ENCODE measurements at regions not wholly inside any gene's neighbourhood (a gene's known extent, or its start where the extent isn't known, plus 50 kb on each side); places are given as distances from the start of the nearest gene placed in this dataset.

GRCh38 chr2:52956766-52957165 is 810.8 kb upstream of the CHAC2 start:
- Histone ChIP-seq H3K9me2 (replicated peaks; ENCODE audit: insufficient read depth, low read length) (no peaks in the 10 kb centered on the region), H3K36me3 (ENCODE audit: insufficient read depth, low read length) (no peaks in the 10 kb centered on the region), H3K4me1 (ENCODE audit: low read length) (no peaks in the 10 kb centered on the region), H3K9ac (ENCODE audit: low read length) (no peak overlapping the region), H3K9me3 (ENCODE audit: low read length) (no peaks in the 10 kb centered on the region), H2AFZ (ENCODE audit: low read length) (no peak overlapping the region), H3K79me2 (ENCODE audit: low read length) (no peaks in the 10 kb centered on the region), H4K20me1 (ENCODE audit: insufficient read depth, low read depth, low read length) (no peaks in the 10 kb centered on the region), H3K27me3 (ENCODE audit: low read length) (no peaks in the 10 kb centered on the region), H3K4me2 (ENCODE audit: low read depth, low read length, poor library complexity, severe bottlenecking) (no peak overlapping the region), H3K27ac (ENCODE audit: low read length) (no peak overlapping the region), H3K4me3 (ENCODE audit: low read length) (no peak overlapping the region)
- DNase-seq = no peak

GRCh38 chr2:52956118-52956517 is 811.5 kb upstream of the CHAC2 start:
- no peaks in the 10 kb centered on the region for H3K36me3 ChIP-seq (ENCODE audit: insufficient read depth, low read length)
- H3K79me2 ChIP-seq (ENCODE audit: low read length) = no peaks in the 10 kb centered on the region
- no peak for DNase-seq

GRCh38 chr2:52955079-52955478 is 812.5 kb upstream of the CHAC2 start:
- no peaks in the 10 kb centered on the region for H3K79me2 ChIP-seq (ENCODE audit: low read length)
- H3K27ac ChIP-seq (ENCODE audit: low read length) = no peak overlapping the region
- H3K9me2 ChIP-seq (replicated peaks; ENCODE audit: insufficient read depth, low read length) = no peaks in the 10 kb centered on the region
- no peak overlapping the region for H3K9ac ChIP-seq (ENCODE audit: low read length)
- H3K36me3 ChIP-seq (ENCODE audit: insufficient read depth, low read length) = no peaks in the 10 kb centered on the region
- H2AFZ ChIP-seq (ENCODE audit: low read length) = no peak overlapping the region
- no peak for DNase-seq
- H3K9me3 ChIP-seq (ENCODE audit: low read length) = no peaks in the 10 kb centered on the region
- H4K20me1 ChIP-seq (ENCODE audit: insufficient read depth, low read depth, low read length) = no peaks in the 10 kb centered on the region
- no peak overlapping the region for H3K4me2 ChIP-seq (ENCODE audit: low read depth, low read length, poor library complexity, severe bottlenecking)
- no peak overlapping the region for H3K4me3 ChIP-seq (ENCODE audit: low read length)
- H3K4me1 ChIP-seq (ENCODE audit: low read length) = no peaks in the 10 kb centered on the region
- no peaks in the 10 kb centered on the region for H3K27me3 ChIP-seq (ENCODE audit: low read length)

More at GRCh38 chr2:52956118-52956517, 811.5 kb upstream of the CHAC2 start:
- no peaks in the 10 kb centered on the region for H3K27me3 ChIP-seq (ENCODE audit: low read length)
- H3K4me1 ChIP-seq (ENCODE audit: low read length) = no peaks in the 10 kb centered on the region
- no peak overlapping the region for H3K4me2 ChIP-seq (ENCODE audit: low read depth, low read length, poor library complexity, severe bottlenecking)
- H3K4me3 ChIP-seq (ENCODE audit: low read length) = no peak overlapping the region
- H3K9ac ChIP-seq (ENCODE audit: low read length) = no peak overlapping the region
- no peaks in the 10 kb centered on the region for H3K9me3 ChIP-seq (ENCODE audit: low read length)
- H3K9me2 ChIP-seq (replicated peaks; ENCODE audit: insufficient read depth, low read length) = no peaks in the 10 kb centered on the region
- H4K20me1 ChIP-seq (ENCODE audit: insufficient read depth, low read depth, low read length) = no peaks in the 10 kb centered on the region
- H3K27ac ChIP-seq (ENCODE audit: low read length) = no peak overlapping the region
- H2AFZ ChIP-seq (ENCODE audit: low read length) = no peak overlapping the region

GRCh38 chr2:52940101-52940500 is 827.5 kb upstream of the CHAC2 start:
- Histone ChIP-seq H3K79me2 (ENCODE audit: low read length) (no peaks in the 10 kb centered on the region), H2AFZ (ENCODE audit: low read length) (no peak overlapping the region), H3K9me2 (replicated peaks; ENCODE audit: insufficient read depth, low read length) (no peaks in the 10 kb centered on the region; the same call in 1 of the 2 replicates), H3K27me3 (ENCODE audit: low read length) (no peaks in the 10 kb centered on the region), H4K20me1 (ENCODE audit: insufficient read depth, low read depth, low read length) (no peaks in the 10 kb centered on the region), H3K9me3 (ENCODE audit: low read length) (no peaks in the 10 kb centered on the region), H3K9ac (ENCODE audit: low read length) (no peak overlapping the region), H3K27ac (ENCODE audit: low read length) (no peak overlapping the region), H3K36me3 (ENCODE audit: insufficient read depth, low read length) (no peaks in the 10 kb centered on the region), H3K4me1 (ENCODE audit: low read length) (no peaks in the 10 kb centered on the region), H3K4me3 (ENCODE audit: low read length) (no peak overlapping the region), H3K4me2 (ENCODE audit: low read depth, low read length, poor library complexity, severe bottlenecking) (no peak overlapping the region)
- no peak for DNase-seq

GRCh38 chr2:52939250-52939649 is 828.4 kb upstream of the CHAC2 start:
- H4K20me1 ChIP-seq (ENCODE audit: insufficient read depth, low read depth, low read length) = no peaks in the 10 kb centered on the region
- no peaks in the 10 kb centered on the region; the same call in 1 of the 2 replicates for H3K9me2 ChIP-seq (replicated peaks; ENCODE audit: insufficient read depth, low read length)
- H3K9me3 ChIP-seq (ENCODE audit: low read length) = no peaks in the 10 kb centered on the region
- H3K9ac ChIP-seq (ENCODE audit: low read length) = no peak overlapping the region
- H3K27ac ChIP-seq (ENCODE audit: low read length) = no peak overlapping the region
- H3K4me1 ChIP-seq (ENCODE audit: low read length) = no peaks in the 10 kb centered on the region
- no peak overlapping the region for H3K4me3 ChIP-seq (ENCODE audit: low read length)
- DNase-seq = no peak
- no peak overlapping the region for H3K4me2 ChIP-seq (ENCODE audit: low read depth, low read length, poor library complexity, severe bottlenecking)
- no peak overlapping the region for H2AFZ ChIP-seq (ENCODE audit: low read length)
- H3K36me3 ChIP-seq (ENCODE audit: insufficient read depth, low read length) = no peaks in the 10 kb centered on the region
- H3K79me2 ChIP-seq (ENCODE audit: low read length) = no peaks in the 10 kb centered on the region
- no peaks in the 10 kb centered on the region for H3K27me3 ChIP-seq (ENCODE audit: low read length)

GRCh38 chr2:52936029-52936428 is 831.6 kb upstream of the CHAC2 start:
- Histone ChIP-seq H3K27me3 (ENCODE audit: low read length) (no peaks in the 10 kb centered on the region), H4K20me1 (ENCODE audit: insufficient read depth, low read depth, low read length) (no peaks in the 10 kb centered on the region), H3K27ac (ENCODE audit: low read length) (no peak overlapping the region), H3K4me2 (ENCODE audit: low read depth, low read length, poor library complexity, severe bottlenecking) (no peak overlapping the region), H3K9me3 (ENCODE audit: low read length) (no peaks in the 10 kb centered on the region), H3K4me1 (ENCODE audit: low read length) (no peaks in the 10 kb centered on the region), H3K36me3 (ENCODE audit: insufficient read depth, low read length) (no peaks in the 10 kb centered on the region), H3K79me2 (ENCODE audit: low read length) (no peaks in the 10 kb centered on the region), H3K4me3 (ENCODE audit: low read length) (no peak overlapping the region), H3K9ac (ENCODE audit: low read length) (no peak overlapping the region), H2AFZ (ENCODE audit: low read length) (no peak overlapping the region), H3K9me2 (replicated peaks; ENCODE audit: insufficient read depth, low read length) (no peaks in the 10 kb centered on the region; the same call in 1 of the 2 replicates)
- no peak for DNase-seq

GRCh38 chr2:52934920-52935640 is 832.5 kb upstream of the CHAC2 start:
- H2AFZ ChIP-seq (ENCODE audit: low read length) = no peak overlapping the region
- no peaks in the 10 kb centered on the region; the same call in 1 of the 2 replicates for H3K9me2 ChIP-seq (replicated peaks; ENCODE audit: insufficient read depth, low read length)
- no peaks in the 10 kb centered on the region for H3K27me3 ChIP-seq (ENCODE audit: low read length)
- H3K4me2 ChIP-seq (ENCODE audit: low read depth, low read length, poor library complexity, severe bottlenecking) = no peak overlapping the region
- H3K9ac ChIP-seq (ENCODE audit: low read length) = no peak overlapping the region
- H3K27ac ChIP-seq (ENCODE audit: low read length) = no peak overlapping the region
- no peaks in the 10 kb centered on the region for H3K4me1 ChIP-seq (ENCODE audit: low read length)
- no peaks in the 10 kb centered on the region for H3K79me2 ChIP-seq (ENCODE audit: low read length)
- H3K36me3 ChIP-seq (ENCODE audit: insufficient read depth, low read length) = no peaks in the 10 kb centered on the region
- no peaks in the 10 kb centered on the region for H4K20me1 ChIP-seq (ENCODE audit: insufficient read depth, low read depth, low read length)
- DNase-seq = no peak
- H3K4me3 ChIP-seq (ENCODE audit: low read length) = no peak overlapping the region
- no peaks in the 10 kb centered on the region for H3K9me3 ChIP-seq (ENCODE audit: low read length)

GRCh38 chr2:52934323-52934898 is 833.2 kb upstream of the CHAC2 start:
- DNase-seq = no peak
- Histone ChIP-seq H3K9me2 (replicated peaks; ENCODE audit: insufficient read depth, low read length) (no peaks in the 10 kb centered on the region; the same call in 1 of the 2 replicates), H3K27me3 (ENCODE audit: low read length) (no peaks in the 10 kb centered on the region), H3K36me3 (ENCODE audit: insufficient read depth, low read length) (no peaks in the 10 kb centered on the region), H3K4me1 (ENCODE audit: low read length) (no peaks in the 10 kb centered on the region), H3K79me2 (ENCODE audit: low read length) (no peaks in the 10 kb centered on the region), H3K27ac (ENCODE audit: low read length) (no peak overlapping the region), H3K9me3 (ENCODE audit: low read length) (no peaks in the 10 kb centered on the region), H3K4me3 (ENCODE audit: low read length) (no peak overlapping the region), H4K20me1 (ENCODE audit: insufficient read depth, low read depth, low read length) (no peaks in the 10 kb centered on the region), H3K4me2 (ENCODE audit: low read depth, low read length, poor library complexity, severe bottlenecking) (no peak overlapping the region), H3K9ac (ENCODE audit: low read length) (no peak overlapping the region), H2AFZ (ENCODE audit: low read length) (no peak overlapping the region)

Measured in Karpas-422 (cell line).